Nucleus accumbens (tissue), 56 donors: ENCODE measurements at regions not wholly inside any gene's neighbourhood (a gene's known extent, or its start where the extent isn't known, plus 50 kb on each side); places are given as distances from the start of the nearest gene placed in this dataset.

Source experiments
- DNase-seq, 56 donors: peaks; one replicate each; lab custom pipeline; 2025; lab: John Stamatoyannopoulos, UW

DNA sequence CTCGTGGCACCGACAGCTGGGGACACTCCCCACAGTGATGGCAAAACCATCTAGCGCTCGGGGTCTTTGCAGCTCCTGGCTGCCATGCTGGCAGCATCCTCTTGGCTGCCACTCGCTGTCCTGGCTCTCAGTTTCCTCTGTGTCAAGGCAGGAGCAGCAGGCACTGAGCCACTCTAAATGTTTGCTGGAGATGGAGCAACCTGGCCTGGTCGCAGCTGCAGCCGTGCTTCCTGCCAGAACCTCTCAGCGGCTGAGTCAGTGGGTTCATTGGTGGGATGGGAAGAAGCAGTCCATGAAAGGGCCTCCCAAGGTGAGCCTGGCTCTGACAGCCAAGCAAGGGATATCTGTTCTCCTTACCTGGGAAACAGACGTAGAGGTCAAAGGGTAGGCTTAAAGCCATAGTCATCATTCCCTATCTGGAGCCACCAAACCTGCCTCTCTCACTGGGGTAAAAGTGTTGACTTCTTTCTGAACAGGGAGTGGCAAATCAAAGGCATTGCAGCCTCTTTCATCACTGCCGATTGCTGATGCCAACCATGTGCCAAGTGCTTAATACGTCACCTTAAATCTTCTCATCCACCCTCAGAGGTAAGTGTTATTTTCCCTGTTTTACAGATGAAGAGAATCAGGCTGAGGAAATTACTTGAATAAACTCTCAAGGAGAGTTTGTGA, 304.8 kb upstream of the ZNF462 start:
- no peak for DNase-seq

DNA sequence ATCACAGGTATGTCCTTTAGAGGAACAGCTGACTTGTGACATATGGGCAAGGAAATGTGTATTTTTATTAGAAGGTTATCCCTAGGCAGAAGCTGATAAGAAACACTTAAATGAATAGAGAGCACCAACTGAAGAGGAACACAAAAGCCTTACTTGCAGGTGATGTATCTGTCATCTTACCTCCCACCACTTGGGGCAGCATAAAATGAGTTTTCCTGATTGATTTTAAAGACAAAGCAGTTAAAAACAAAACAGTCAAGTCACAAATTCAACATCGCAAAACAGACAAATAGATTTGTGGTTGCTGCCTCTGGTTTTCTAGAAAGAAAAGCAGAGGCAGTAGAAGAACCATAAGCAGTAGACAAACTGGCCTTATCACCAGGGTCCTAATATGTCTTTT, 302.4 kb upstream of the ZNF462 start:
- no peak for DNase-seq

DNA sequence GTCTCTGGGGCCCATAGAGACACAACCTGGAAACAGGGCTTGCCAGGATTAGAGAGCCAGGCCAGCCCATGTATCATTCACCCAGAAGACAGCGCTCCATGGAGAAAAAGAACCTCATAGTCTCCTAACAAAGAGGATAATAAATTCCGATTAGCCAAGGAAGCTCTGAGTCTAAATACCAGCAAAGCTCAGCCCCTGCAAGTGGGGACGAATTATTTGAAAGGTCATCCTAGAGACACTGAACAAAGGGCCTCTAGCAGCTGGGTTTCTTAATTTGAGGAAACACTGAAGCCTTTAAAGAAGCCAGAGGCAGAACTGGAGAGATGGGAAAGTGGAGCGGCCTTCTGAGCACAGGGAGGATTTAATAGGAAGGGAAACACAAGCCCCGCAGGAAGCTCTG, 287.1 kb upstream of the ZNF462 start:
- no peak for DNase-seq

DNA sequence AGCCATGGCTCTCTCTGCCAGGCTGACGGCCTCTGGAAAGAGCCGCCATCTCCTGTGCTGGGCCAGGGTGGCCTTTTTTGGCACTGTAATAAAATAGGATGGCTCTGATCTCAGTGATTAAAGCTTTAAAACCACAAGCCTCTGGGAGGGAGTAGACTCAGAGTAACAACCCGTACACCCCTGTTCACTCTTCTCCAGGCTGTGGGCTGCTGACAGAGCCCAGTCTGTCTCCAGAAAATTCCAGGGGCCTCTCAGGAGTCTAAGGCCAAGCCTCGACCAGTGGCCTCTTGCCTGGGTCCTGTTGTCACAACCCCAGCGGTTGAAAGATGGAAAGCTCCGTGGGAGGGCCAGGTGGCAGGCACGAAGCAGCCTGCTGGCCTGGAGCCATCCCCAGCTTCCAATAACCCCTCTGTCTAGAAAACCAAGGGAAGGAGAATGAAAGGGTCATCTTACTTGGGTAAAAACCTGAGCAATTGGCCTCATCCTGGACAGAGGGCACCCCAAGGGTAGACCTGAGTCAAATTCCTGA, 286.7 kb upstream of the ZNF462 start:
- DNase-seq = no peak

DNA sequence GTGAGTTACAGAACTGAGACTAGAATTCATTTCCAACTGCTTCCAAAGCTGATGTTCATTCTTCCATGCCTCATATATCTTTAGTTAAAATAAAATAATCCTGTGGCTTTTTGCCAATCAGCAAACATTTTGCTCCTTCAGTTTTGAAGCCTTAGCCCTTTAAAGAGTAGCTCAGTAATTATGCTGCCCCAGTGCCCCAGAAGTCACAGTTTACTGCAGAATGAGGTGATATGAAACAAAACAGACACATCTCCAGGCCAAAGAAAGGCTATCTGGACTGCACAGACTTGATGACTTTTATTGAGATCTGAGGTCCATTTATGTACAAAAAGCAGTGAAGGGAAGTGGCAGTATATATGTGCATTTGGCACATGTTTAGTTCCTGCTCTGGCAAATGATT, 285.8 kb upstream of the ZNF462 start:
- DNase-seq = no peak

DNA sequence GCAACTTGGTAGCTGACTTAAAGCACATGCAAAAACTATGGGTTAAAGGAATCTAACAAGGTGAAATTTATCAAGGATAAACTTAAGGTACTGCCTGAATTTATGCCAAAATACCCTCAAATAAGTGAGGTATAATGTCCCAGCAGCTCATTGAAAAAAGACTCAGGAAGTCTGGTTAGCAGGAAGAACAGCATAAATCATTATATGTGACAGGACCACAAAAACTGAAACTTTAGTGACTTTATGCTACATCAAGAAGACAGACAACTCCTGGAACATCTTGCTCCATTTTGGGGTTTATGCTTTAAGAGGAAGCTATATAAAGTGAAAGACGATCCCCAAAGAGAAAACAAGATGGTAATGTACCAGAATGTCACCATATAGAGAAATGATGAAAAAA, 282.4 kb upstream of the ZNF462 start:
- DNase-seq = no peak

DNA sequence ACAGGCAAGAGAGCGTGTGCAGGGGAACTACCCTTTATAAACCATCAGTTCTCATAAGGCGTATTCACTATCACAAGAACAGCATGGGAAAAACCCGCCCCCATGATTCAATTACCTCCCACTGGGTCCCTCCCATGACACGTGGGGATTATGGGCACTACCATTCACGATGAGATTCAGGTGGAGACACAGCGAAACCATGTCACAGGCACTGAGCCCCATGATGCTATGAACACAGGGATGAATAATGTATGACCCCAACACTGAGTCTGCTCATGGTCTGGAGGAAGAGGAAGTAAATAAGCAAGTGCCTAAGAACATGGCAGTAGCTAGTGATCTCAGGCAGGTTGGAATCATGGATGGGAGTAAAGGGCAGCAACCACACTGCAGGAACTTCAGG, 281.0 kb upstream of the ZNF462 start:
- no peak for DNase-seq

DNA sequence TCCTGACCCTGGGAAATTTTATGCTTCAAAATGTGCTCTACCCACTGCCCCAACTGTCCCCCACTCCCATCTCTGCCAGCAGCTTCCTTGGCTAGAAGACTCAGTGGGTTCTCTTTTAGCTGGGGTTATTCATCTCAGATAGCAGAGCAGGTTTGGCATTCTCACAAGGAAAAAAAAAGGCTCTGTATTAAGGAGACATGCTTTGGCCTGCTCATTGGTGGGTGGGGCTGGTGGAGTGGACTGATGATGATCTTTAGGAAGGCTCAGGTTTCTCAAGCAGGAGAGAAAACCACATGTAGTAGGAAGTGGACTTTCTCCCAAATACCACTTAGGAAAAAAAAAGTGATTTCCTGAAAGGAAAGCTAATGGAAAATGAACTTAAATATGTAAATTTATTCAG, 279.2 kb upstream of the ZNF462 start:
- no peak for DNase-seq

DNA sequence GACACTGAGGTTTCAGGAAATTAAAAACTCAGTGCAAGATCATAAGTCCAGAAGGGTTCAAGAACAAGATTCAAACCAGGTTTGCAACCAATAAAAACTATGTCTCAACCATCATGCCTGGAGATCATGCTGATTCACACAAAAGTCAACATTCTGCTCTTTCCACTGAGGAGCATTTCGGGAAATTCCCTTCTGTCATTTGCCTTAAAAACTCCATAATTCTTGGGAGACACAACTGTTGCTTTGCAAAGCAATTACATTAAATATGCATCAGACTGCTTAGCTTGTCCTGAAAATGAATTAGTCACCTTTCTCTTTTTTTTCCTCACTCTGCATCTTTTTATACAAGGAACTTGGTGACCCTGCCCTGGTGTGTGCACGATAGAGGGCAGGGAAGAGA, 275.9 kb upstream of the ZNF462 start:
- no peak for DNase-seq

DNA sequence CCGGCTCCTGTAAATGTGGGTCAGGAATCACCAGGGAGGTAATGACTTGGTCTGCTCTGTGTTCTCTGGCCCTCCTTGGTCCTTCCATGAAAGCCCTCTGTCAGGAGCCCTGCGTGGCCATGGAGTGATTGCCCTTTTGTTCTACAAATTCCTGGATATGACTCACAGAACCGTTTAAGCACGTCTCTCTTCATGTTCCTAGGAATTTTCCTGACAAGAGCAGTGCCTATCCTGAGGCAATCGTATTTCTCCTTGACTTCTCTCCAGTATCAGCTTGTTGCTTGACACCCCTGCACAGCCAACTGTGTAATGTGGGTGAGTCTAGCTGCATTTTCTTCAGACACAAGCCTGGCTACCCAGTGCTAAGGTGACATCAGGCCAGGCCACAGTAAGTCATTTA, 274.3 kb upstream of the ZNF462 start:
- no peak for DNase-seq

DNA sequence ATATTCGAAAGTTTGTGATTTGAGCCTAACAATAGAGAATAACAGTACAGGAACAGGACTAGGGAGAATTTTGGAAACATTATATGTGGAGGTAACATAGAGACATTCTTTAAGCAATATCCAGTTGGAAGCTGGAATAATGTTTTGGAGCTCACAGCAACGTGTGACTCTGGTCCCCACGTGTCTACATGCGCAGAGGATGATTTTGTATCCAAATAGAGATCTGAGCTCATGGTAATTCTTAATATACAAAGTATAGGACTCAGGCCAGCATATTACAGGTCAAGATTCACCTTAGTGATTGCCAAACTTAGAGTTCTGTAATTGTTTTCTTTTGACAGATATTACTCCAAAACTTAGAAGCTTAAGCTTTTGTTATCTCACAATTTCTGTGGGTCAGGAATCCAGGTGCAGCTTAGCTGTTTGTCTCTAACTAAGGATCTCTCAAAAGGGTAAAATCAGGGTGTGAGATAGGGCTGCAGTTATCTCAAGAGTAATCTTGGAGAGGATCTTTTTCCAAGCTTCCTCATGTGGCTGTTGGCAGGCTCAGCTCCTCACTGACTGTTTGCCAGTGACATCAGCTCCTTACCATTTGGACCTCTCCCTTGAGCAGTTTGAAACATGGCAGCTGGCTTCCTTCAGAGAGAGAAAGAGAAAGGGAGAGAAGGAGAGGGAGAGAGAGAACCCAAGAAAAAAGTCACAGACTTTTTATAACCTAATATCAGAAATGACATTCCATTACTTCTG, 272.0 kb upstream of the ZNF462 start:
- no peak for DNase-seq

DNA sequence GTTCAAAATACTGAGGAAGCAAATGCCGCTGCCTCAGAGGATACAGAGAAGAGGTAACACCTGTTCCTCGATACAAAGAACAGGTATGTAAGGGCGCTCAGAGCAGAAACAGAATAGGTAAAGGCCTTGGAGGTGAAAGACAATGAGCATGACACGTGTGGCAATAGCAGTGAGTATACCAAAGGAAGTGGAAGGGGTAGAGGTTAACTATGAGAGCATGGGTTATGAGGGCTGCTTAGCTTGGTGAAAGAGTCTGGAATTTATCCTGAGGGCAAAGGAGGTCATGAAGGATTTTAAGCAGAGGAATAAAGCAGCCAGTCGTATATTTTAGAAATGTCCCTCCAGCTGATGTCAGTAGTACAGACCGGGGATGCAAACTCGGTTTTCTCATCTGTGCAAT, 269.8 kb upstream of the ZNF462 start:
- DNase-seq = no peak

DNA sequence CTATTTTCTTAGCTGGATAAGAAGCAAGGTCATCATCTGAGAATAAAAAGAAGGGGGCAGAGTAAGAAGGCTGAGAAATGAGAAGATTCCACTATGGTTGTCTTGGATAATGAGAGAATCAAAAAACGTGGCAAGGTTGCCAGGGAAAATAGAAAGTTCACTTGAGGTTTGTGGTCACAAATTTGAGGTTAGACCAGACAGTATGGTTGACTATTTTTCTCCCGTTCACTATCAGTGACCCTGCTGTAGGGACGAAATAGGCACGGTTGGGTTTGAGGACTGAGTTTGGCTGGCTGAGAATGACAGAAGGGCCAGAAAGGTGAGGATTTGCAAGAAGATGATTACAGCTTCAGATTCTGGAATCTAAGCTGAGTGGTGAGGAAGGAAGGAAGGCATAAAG, 266.0 kb upstream of the ZNF462 start:
- DNase-seq = no peak

DNA sequence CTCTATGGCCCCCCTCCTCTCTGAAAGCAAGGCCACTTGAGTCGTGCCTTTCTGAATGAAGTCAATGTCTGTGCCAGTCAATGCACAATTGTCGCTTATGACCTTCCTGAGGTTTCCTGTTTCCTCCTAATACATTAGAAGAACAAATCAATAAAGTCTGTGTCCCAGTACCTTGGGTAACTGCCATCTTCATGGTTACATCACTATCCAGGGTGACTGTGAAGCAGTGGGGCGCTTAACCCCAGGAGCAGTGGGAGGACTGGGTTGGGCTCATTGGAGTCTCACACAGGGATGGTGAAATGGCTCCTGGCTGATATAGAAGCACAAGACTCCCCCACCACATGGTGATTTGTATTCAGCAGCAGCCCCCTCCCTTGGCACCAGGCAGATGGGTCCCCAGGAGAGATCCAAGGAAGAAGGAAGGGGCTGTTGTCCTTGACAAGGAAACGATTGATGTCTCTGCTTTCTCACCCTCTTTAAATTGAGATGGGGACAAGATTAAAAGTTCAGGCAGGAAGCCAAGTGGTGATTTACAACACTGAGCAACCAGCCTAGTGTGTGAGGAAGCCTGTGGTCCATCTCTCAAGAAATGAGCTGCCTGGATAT, 261.9 kb upstream of the ZNF462 start:
- no peak for DNase-seq

DNA sequence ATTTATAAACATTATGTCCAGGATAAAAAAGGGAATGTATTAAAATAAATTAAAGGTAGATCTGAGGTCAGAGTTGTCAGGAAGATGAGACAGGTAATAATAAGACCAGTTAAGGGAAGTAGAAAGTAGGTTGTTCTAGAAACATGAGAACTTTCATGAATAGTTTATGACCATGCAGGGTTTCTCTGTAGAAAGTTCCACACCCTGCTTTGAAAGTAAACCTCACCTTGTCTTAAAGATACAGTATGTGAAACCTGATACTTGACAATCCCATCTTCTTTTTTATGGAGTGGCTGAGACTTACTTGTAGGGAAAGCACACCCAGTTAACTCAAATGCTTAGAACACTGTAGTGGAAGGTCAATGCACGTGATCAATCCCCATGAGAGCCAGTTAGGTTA, 260.6 kb upstream of the ZNF462 start:
- no peak for DNase-seq

DNA sequence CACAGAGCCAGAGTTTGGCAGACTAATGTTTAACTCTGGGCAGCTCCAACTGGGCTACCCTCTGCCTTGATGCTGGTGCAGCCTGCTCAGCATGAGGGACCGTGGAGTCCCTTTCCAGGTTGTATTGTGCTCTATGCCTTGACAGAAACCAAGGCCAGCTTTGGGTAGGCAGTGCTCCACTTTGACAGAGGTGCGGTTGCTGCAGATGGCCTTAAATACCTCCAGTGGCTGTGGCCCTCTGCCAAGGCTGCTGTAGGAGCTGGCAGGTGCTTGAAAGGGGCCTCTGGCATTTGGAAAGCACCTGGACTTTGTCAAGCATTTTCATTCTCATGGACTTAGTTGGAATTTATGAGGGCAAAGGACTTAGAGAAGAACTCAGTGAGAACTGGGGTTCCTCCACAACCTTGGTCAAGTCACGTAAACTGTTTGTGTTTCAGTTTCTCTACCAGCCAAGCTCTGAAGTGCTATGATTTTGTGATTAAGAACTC, 249.7 kb upstream of the ZNF462 start:
- no peak for DNase-seq

DNA sequence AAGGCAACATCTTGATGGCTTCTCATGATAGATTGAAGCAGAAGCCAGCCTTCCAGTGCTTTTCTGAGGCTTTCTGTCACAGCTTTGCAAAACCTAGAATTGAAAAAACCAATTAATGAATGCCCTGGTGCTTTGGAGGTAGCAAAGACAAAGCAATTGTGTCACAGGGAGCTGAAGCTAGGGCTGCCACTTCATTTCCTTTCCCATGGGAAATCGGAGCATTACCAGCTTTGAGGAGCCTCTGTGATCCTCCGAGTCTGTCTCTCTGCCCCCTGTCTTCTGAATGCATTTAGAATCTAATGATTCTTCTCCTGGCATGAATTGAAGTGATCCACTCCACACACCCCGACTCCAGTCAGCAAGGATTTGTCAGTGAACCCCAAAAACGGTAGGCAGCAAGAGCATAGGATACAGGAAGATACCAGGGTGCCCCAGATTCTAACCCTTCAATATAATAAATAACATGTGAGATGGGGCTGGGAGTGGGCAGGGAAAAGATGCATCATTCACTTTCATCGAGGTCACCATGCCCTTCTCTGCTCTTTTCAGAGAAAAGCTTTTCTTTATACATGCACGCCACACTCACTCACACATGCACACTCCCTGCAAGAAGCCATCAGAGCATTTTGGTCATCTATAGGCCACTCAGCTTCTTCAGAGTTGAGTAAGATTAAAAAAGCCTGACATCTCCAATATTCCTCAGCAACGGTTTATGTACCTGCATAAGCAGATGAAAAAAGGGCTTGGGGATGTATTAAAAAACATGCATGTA, 247.7 kb upstream of the ZNF462 start:
- DNase-seq = no peak

DNA sequence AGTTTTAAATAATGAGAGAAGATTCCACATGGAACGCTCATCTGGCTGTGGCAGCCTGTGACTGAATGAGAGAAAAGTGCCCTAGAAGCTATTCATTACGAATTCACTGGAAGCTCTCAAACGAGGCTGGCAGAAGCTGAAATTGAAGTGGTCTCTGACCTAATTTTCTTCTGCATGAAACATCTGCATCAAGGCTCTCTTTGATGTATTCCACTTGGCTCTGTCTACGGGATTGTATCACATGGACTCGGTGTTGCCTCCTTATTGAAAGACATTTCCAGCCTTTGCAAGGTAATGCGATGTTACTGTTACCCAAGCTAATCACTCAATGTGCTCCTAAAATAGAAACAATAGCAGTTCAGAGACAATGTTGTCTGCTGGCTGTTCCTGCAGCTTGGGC, 246.9 kb upstream of the ZNF462 start:
- peak in 5 of 56 donors; percentile 10 to 40 (median 18) for DNase-seq

DNA sequence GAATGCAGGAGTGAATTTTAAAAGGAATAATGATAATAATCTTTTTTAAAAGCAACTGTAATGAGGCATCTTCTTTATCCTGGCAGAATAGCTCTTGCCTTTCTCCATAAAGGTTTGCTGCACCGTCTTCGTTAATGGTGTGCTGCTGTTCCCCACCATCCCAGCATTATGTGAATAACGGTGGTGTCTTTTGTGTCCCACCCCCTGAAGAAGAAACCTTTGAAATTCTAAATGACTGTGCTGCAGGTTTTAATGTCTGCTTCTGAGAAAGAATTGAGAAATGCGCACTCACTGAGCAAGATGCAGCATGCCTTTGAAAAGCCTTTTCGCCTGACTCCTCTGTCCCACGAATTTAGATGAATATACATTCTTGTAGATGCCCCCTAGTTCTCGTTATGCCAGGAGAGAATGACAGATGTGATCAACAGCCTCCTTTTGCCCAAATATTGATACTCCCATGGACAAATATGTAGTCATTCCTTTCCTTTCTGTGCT, 246.1 kb upstream of the ZNF462 start:
- DNase-seq = no peak

DNA sequence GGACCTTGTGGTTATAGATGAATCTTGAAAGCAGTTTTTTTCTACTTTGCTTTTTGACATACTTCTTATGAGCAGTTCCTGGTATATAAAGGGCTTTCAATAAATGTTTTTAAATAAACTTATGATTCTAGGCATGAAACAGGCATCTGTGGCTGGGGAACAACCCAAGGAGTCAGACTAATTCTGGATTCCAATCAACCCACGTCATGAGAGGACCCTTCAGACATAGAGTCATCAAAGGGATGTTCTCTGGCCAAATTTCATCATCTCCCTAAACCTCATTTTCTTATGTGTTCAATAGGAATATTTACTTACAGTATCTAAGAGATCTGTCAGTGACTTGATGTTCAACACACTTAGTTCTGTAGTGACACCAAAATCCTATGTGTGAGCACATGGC, 243.8 kb upstream of the ZNF462 start:
- no peak for DNase-seq

DNA sequence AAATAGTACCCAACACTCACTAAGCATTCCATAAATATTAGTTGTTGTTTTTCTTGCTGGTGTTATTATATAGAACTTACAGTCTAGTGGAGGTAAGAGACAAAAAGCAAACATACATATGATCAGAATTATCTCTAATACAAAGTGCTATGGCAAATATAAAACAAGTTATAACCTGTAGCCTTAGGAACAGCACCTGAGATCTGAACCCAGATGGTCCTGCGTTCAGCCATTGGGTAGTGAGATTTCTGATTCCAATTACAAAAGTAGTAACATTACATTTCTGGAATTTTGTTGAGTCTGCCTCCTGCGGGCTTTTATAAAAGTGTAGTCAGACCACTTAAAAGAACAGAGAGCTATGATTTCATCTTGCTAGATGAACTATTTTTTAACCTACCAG, 242.9 kb upstream of the ZNF462 start:
- DNase-seq = no peak
